Eye (tissue), 1 donor: ENCODE measurements at regions not wholly inside any gene's neighbourhood (a gene's known extent, or its start where the extent isn't known, plus 50 kb on each side); places are given as distances from the start of the nearest gene placed in this dataset.
"Not testable (repeated sequence)": the region's sequence is repeated elsewhere in the genome, so short reads cannot be mapped to it uniquely, and the experiment has no call there.

Experiments
- DNase-seq: peaks from one replicate; pipeline ENCODE4 v3.0.0-alpha.2; 2015

DNA sequence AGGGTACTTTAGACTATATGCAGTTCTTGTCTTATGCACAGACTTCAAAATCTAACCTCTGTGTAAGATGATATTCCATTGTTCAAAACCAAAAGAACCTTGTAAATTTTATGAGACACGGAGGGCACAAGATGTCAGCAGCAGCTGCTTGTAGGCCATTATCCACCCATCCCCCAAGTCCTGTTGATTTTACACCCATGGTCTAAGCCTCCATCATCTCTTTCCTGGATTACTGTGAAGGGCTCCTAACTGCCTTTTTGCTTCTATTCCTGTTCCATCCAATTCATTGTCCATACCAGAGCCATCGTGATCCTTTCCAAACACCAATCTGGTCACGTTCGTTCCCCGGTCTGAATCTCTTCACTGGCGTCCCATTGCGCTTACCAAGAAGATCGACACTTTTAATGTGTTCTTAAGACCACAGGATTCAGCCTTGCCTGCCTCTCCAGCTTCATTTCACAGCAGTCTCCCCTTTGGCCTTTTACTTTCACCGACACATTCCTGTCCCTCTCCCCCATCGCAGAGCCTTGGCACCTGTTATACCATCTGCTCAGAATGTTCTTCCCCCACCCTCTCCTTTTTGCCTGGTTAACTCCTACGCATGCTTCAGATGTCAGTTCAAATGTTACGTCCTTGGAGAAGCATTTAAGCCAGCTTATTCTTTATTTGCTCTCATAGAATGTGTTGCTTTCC lies 107.3 kb upstream of the POU3F1 start:
- DNase-seq: peak; percentile 54

DNA sequence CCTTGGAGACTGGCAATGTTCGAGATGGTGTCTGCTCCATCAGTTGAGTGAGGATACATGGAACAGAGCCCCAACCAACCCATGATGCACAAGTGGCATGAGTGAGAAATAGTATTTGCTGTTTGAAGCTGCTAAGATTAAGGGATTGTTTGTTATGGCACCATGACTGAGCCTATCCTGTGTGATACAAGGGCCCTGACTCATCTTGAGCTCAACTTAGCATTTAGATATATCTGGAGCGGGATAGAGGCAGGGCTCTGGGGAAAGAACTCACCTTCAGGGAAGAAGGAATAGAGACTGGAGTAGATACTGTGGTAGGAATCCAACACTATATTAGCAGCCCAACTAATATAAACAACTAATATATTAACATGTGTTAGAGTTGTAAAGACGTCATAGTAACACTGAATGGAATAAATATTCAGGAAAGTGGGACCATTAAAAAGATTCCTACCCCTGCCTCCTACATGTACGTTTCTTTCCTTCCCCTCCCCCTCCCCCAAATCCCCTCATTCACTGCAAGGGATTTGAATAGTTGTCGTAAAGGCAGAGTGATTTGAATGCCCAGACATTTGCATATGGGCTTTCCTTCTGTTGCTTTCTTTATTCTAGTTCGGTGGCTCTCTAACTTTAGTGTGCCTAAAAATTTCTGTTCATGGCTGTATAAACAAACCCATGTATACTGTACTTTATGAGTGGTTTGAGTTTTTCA lies 106.6 kb upstream of the POU3F1 start:
- no peak for DNase-seq

DNA sequence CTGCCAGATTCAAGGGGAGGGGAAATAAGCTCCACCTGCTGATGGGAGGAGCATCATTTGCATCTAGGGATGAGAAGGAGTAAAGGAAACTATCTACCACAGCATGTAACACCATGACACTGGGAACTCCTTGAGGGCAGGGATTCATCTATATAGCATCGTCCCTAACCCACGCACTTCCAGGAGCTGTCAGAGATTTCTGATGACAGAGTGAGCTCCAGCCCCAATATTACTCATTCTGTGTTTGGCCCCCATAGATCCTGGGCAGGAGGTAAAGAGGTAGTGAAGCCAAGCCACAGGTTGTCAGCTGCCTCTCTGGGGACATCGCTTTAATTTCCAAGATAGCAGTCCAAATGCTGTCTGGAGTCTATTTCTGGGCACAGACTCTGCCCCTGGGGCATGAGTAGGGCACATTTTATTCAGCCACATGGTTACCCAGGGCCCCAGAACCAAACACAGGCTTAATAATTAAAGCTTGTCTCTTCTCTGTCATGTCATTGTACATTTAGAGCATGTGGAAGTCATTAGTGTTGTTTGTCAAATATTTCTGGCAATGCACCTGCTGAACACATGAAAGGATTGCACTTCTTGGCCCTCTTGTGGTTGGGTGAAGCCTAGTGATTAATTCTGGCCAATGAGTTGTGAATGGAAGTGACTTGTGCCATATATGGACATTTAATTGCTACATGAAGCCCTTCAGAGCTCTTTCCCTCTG lies 105.9 kb upstream of the POU3F1 start:
- peak; percentile 71 for DNase-seq

DNA sequence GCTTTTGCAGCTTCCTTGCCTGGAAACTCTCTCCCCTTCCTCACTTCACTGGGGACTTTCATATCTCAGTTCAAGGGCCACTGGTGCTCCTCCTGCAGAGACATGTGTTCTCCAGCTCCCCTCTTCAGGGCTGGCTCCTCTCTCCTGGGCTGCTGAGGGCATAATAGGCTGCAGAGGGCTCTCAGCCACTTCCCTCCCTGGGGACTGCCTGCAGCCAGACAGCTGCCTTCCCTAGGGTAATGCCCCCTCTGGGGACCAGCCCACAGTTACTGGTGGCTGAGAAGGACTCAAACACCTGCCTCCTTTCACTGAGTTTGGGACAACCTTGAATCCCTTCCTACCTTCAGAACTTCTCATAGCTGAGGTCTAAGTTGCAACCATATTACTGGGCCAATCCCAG lies 104.8 kb upstream of the POU3F1 start:
- DNase-seq: no peak

DNA sequence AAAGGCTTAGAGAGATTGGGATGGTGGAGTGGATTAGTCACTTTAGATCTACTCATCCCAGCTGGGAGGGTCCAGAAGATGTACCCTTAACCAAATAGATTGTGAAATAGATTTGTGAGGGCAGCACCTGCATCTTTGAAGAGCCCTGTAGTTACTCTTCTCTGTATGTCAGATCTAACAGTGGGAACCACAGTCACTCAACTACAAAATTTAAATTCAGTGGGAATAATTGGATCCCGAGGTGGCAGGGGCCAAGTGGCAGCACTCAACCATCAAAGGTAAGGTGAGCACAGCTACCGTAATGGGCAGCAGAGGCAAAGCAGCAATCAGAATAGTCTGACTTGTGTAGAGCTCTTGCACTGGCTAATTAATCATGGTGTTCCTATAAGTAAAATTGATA lies 99.5 kb upstream of the POU3F1 start:
- DNase-seq: not testable (repeated sequence)

DNA sequence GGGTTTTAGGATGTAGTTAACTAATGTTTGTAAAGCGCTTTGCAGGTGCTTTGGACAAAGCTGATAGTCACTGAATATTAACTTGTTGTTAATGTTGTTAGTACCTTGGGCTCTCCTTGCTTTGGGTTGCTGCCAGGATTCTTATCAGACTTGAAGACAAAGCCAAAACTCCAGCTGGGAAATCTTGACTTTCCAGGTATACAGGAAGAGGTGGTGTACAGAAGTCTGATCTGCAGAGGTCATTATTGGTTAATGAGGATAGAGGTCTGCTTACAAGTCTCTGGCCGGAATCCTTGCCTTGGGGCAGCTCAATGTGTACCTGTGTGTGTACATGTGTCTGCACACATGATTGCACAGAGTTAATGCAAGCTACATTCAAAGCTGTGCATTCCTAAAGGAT lies 96.0 kb upstream of the POU3F1 start:
- DNase-seq: no peak

DNA sequence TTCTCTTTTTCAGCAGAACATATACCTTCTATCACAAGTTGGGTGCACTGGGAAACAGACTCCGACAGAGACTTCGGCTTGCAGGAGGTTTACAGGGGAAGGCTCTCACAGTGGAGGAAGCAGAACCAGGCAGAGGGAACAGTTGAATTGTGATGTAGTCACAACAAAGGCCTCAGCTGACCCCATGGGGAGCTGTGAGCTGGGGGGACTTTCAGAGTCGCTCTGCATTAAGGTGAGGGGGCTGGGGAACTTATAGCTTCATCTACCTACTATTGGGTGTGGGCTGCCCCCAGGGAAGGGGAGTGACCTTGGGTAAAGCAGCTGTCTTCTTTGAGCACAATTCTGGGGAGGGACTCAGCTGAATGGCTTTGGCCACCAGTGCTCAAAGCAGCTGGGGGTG lies 94.9 kb upstream of the POU3F1 start:
- peak; percentile 22 for DNase-seq

DNA sequence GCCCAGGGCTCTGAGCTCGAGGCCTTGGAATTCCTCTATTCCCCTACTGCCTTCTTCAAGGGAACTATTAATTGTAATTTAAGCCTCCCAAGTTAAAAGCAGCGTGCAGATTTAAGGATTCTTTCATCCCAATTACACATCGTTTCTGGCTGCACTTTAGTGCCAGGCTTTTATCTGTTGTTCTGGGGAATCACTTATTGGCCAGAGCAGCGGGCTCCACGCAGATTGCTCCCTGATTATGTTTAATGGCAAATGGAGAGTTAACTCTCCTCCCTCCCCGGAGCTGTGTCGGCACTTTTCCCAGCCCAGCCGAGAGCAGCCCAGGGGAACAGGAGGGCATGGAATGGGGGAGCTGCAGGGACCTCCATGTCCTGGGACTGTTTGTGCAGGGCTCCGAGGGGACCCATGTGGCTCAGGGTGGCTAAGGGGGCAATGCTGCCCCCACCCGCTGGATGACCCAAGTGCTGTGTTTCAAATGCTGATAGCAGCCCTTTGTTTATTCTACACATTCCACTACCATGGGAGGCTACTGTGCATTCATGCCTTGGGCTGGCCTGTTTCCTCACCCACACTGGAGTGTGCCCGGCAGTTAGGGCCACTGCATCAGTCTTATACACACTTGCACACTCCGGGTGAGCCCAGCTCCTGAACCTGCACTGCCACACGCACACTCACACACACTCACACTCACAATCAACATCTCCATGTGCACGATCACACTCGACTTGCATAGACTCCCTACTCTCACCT lies 93.3 kb upstream of the POU3F1 start:
- DNase-seq: peak; percentile 66

DNA sequence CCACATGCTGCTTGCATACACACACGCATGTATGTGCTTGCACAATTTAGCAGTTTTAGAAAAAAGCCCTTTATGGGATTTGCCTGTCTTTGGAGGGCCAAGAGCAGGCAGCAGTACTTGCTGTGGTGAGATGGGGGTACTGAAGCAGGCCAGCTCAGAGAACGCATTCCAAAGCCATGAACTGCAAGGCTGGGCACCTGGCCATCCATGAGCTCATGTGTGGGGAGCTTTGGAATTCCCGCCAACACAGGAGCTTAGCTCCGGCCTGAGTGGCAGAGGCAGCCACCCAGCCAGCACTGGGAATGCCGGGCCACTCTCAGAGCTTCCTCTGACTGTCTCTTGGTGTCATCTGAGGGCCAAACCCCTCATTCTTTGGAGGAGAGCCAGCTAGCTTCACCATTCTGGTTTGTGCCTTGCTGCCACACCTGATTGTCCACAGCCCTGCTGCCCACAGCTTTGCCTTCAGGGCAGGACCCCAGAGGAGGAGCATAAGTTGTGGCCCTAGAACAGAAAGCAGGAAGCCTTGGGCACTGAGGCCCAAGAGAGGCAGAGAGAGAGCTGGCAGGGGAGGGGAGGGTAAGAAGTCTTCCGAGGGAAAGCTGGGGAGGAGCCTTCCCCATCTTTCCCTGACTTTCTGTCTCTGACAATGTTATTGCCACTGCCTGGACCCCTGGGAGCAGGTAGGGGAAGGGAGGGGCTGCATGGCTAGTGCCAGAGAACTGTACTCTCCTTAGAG lies 92.1 kb upstream of the POU3F1 start:
- peak; percentile 89 for DNase-seq

DNA sequence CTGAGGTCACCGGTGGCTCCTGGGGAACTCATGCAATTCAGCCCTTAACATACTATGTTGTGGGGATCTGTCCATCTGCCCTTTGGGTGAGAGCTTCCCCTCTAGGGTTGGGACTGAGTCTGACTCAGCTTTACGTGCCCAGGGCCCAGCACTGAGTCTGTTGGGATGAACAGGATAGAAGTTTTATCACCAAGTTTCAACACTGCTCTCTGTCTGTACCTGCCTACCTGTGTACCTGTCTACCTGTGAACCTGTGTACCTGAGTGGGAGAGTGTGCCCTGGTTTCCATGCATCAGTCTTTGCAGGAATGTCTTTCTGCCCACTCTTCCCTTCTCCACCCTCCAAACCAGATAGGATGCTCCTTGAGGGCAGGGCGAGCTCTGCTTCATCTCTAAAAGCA lies 90.6 kb upstream of the POU3F1 start:
- DNase-seq: no peak

DNA sequence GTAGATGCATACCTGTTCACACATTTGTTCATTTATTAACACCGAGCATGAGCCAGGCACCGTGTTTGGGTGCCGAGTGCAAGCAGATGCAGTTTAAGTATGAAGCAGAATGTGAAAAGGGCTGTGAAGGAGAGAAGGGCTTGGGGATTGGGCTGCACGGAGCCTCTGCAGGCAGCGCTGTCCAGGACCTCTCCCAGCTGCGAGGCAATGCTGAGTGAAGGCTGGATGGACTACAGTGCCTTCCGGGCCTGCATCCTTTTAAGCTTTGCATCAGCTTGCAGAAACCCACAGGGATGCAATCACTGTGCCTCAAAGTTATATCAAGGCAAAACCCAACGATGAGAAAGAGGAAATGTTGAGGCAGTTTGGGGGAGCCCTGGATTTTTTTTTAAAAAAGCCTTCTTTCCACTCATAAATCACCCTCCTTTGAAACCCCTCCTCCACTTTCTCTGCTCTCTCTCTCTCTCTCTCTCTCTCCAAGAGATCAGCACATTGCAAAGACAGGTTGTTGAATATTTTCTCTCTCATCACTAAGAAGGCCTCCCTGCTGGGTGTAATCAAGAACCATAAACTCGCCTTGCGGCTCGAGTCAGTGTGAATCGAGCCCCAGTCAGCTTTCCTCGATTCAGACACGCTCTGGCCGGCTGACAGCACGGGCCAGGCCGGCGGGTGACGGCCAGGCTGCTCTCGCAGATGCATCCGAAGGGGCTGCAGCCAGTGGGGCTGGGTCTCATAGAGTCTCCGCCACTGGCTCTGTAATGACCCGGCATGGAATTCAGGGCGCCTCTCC lies 89.2 kb upstream of the POU3F1 start:
- peak; percentile 61 for DNase-seq

DNA sequence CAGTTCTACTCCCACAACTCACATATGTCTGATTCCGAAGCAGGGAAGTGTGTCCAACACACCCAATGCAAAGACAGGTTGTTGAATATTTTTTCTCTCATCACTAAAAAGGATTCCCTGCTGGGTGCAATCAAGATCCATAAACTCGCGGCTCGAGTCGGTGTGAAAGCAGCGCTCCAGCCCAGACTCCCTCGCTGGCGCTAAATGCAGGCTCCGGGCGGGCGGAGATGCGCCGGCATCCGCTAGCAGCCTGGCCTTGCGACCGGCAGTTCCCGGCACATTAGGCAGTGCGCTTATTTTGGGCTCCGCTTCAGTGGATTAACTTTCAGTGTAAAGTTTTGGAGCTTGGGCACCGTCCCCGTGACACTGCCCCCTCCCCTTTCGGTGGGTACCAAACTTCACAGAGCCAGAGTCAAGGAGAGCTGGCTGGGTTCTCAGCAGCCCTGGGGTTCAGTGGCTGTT lies 87.7 kb upstream of the POU3F1 start:
- DNase-seq: peak; percentile 72

DNA sequence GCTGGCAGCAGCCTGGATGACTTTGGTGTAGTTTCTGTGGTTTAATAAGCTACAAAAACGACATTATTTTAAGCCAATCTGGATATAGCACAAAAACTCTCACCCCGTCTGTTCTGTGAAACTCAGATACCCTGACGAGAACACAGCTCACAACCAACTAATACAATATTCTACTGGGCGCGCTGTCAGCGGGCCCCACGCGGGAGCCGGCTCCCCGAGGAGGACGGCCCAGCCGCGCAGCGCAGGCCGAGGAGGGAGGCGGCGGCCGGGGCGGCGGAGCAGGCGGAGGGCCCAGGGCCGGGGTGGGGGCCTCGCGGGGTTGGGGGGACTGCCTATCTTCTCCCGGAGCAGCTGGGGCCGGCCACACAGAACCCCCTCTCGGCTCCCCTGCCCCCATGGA lies 87.2 kb upstream of the POU3F1 start:
- DNase-seq: no peak

DNA sequence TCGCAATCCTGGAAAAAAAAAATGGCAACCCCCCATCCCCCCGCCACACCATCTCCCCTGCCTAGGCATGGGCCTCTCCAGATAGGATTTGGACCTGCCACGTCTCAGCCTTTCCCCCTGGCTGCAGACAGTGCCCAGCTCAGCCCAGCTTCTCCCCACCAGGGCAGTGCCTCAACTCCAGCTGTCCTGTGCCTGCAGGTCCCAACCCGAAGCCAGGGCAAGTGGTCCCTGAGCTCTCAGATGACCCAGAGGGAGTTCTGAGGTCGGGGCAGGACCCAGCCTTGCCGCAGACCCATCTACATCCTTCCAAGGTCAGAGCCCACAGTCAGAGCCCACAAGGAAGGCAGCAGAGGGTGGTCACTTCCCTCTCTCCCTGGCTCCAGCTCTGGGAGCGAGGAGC lies 86.7 kb upstream of the POU3F1 start:
- DNase-seq: no peak

DNA sequence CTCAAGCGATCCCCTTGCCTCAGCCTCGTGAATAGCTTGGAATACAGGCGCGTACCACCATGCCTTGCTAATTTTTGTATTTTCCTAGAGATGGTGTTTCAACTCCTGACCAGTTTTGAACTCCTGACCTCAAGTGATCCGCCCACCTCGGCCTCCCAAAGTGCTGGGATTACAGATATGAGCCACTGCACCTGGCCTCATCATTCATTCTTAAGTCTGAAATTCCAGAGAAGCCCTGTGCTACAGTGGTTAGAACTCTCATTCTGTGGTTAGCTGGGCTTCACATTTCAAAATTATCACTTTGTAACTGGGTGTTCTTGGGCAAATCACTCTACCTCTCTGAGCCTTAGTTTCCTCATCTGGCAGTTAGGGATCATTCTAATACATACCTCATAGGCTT lies 86.1 kb upstream of the POU3F1 start:
- DNase-seq: no peak

DNA sequence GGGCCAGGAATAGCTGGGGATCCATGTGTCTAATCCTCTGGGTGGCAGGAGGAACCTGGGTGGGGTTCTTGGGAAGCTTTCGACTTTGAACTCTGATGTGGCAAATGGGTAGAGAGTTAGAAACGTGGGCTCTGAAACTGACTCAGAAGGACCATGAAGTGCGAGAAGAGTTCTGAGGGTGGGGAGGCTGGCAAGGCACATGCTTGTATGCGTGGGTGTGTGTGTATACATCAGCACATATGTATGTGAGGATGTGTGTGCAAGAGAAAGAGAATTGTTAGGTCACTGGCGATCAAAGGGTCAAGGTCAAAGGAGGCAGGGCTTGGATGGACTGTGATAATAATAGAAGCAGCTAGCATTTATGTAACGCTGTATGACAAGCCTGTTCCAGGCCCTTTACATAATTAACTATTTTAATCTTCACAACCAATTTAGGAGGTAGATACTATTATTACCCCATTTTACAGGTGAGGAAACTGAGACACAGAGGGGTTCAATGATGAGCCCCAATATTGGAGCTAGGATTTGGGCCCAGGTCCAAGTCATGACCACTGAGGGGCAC lies 84.5 kb upstream of the POU3F1 start:
- DNase-seq: no peak

DNA sequence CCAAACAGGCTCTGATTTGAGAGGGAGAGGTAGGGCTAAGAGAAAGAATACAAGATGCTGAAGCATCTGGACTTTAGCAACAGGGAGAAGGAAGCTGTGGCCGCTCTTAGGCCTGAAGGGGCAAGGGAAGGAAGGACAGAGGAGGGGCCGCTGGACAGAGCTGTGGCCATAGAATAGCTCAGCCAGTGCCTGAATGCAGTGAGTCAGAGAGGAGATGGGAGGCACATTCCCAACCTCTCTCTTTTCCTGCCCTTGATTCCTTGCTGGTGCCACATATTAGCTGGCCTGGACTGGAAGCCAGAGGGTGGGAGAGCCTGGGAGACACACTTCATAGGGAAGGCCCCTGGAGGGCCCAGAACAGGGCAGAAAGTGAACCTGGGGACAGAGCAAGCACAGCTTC lies 83.4 kb upstream of the POU3F1 start:
- no peak for DNase-seq

DNA sequence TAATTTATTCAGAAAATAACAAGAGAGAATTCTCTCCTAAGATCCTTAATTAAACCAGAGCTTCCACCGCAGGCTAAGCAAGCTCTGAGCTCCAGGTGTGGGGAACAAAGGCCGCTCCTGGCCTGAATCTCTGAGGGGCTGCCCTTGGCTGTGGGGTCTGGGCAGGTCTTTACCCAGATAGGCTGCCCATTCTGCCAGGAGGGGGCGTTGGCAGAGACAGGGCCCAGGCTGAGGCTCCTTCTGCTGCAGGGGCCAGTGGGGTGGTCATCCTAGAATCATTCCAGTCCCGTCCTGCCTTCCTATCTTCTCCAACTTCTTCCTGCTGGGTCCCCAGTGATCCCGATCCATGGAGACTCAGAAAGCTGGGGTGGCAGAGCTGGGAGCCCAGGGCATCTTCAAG lies 82.9 kb upstream of the POU3F1 start:
- no peak for DNase-seq

DNA sequence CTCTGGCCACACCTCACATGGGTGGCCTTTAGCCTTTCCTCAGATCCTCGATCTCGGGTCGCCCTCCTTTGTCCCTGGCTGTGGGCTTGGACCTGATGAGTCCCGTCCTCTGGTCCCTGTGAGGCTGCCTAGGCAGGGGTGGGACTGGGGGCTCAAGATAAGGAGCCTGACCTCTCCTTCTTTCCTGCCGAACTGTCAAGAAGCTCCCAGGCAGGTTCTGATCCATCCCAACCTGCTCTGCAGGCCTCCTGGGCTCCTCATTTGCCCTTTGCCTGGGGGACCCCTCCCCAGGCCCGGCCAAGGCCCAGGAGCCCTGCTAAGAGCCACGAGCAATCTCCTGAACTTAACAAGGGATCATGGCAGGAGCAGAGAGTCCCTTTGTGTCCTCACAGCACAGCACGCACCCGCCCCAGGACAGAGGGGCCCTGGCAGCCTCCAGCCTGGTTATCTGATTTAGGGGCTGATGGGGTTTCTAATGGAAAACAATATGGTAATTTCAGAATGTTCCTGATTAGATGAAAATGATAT lies 82.4 kb upstream of the POU3F1 start:
- DNase-seq: no peak

DNA sequence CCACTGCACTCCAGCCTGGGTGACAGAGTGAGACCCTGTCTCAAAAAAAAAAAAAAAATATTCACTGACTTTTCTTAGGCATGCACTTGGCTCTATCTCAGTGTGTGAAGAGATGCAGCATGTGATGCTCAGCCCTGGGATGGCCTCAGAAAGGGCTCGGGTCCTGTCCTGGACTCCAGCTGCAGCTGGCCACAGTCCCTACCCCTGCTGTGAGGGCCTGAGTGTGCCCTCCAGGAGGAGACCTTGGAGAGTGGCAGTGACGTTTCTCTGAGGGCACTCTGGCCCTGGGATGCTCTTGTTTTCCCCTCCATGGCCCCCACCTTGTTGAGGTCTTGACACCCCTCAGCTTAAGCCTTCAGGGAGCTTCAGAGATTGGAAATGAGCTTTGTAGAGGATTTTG lies 81.9 kb upstream of the POU3F1 start:
- DNase-seq: no peak

DNA sequence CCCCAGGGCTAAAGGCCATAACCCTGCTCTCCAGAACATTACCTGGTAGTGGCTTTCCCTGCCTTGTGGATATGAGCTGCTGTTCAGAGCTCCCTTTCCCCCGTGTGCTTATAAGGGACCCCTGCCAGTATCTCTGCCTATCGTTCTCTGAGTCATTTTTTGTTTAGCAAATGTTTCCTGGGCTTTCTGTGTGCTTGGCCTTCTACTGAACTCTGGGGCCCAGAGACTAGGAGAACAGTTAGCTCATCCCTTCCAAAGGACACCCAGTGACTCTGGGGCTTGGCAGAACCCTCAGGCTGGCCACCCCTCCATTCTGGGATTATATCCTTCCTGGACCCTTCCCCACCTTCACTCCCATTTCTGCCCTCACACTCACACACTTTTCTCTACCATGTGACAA lies 80.8 kb upstream of the POU3F1 start:
- DNase-seq: no peak
